H1 (cell line): ENCODE measurements at regions not wholly inside any gene's neighbourhood (a gene's known extent, or its start where the extent isn't known, plus 50 kb on each side); places are given as distances from the start of the nearest gene placed in this dataset.

Experiments used
- CTCF ChIA-PET: fragments of 300-600 bp; sonication (Branson Sonifier 250); formaldehyde crosslinking; loops from one replicate; lab custom pipeline; 2021; ENCODE audit not compliant: partially characterized antibody; lab: Charles Lee
- POLR2A ChIA-PET: fragments of 300-600 bp; sonication (Branson Sonifier 250); formaldehyde crosslinking; loops from one replicate; lab custom pipeline; 2021; ENCODE audit warnings: inconsistent platforms; ENCODE audit not compliant: partially characterized antibody; lab: Charles Lee
- DNase-seq, 2 experiments: peaks; one replicate each; pipeline versions ENCODE4 v3.0.0 to v3.0.0-alpha.2; 2010 to 2022; ENCODE audit warnings: low spot score in 2 of 2, low read depth in 1 of 2, mixed read lengths in 1 of 2
- FAIRE-seq: peaks from 2 replicates; lab custom pipeline; 2011; peaks lifted over from hg19 to GRCh38; lab: Jason Lieb, UNC
- H2AFZ ChIP-seq: 2 replicates; pipeline ENCODE4 v1.8.1; 2012; ENCODE audit warnings: low read length, inconsistent platforms
- H2AK5ac ChIP-seq: 2 replicates; pipeline ENCODE4 v1.6.1; 2013; ENCODE audit warnings: low read depth, low read length
- H2BK120ac ChIP-seq: replicated peaks from 2 replicates; pipeline ENCODE3; 2013; ENCODE audit warnings: low read depth, low read length, inconsistent platforms
- H2BK12ac ChIP-seq: 2 replicates; pipeline ENCODE4 v1.6.1; 2013; ENCODE audit warnings: low read depth, low read length
- H2BK15ac ChIP-seq: 2 replicates; pipeline ENCODE4 v1.6.1; 2013; ENCODE audit warnings: low read length
- H2BK20ac ChIP-seq: 2 replicates; pipeline ENCODE4 v1.6.1; 2013; ENCODE audit warnings: low read length
- H2BK5ac ChIP-seq: 2 replicates; pipeline ENCODE4 v1.6.1; 2013; ENCODE audit warnings: low read depth, low read length
- H3K14ac ChIP-seq: 2 replicates; pipeline ENCODE4 v1.6.1; 2013; ENCODE audit warnings: inconsistent platforms; ENCODE audit not compliant: insufficient read length
- H3K18ac ChIP-seq: 2 replicates; pipeline ENCODE4 v1.6.1; 2013; ENCODE audit warnings: low read length; ENCODE audit errors: extremely low read depth
- H3K23ac ChIP-seq: 2 replicates; pipeline ENCODE4 v1.6.1; 2013; ENCODE audit warnings: inconsistent platforms; ENCODE audit not compliant: insufficient read length
- H3K23me2 ChIP-seq: 2 replicates; pipeline ENCODE4 v1.6.1; 2013; ENCODE audit warnings: low read depth, low read length
- H3K27ac ChIP-seq: 2 replicates; pipeline ENCODE4 v1.6.1; 2011; ENCODE audit warnings: low read depth, low read length, inconsistent platforms
- H3K27me3 ChIP-seq, 4 experiments: replicated peaks in 1 of 4; 1 replicate in 1 of 4; 2 replicates in 3 of 4; pipeline versions ENCODE4 v1.6.1 to v1.8.1; 2011 to 2013; ENCODE audit warnings: low read length in 3 of 4, mild to moderate bottlenecking in 3 of 4, inconsistent platforms in 2 of 4, mixed read lengths in 2 of 4, moderate library complexity in 1 of 4; ENCODE audit not compliant: control insufficient read depth in 3 of 4, insufficient read depth in 3 of 4; ENCODE audit errors: extremely low read depth in 1 of 4
- H3K36me3 ChIP-seq, 4 experiments: 2 replicates each; pipeline versions ENCODE4 v1.6.1 to v1.8.1; 2011 to 2013; ENCODE audit warnings: mild to moderate bottlenecking in 4 of 4, low read length in 3 of 4, moderate library complexity in 2 of 4, control low read depth in 1 of 4, inconsistent platforms in 1 of 4; ENCODE audit not compliant: insufficient read depth in 4 of 4, control insufficient read depth in 2 of 4
- H3K4ac ChIP-seq: replicated peaks from 2 replicates; pipeline ENCODE3; 2013; ENCODE audit warnings: low read length, low read depth, mixed read lengths, inconsistent platforms; ENCODE audit not compliant: insufficient read length
- H3K4me1 ChIP-seq, 4 experiments: replicated peaks in 1 of 4; 1 replicate in 1 of 4; 2 replicates in 3 of 4; pipeline versions ENCODE4 v1.6.1 to v1.8.1; 2011 to 2013; ENCODE audit warnings: low read length in 3 of 4, inconsistent platforms in 2 of 4, mixed read lengths in 1 of 4; ENCODE audit not compliant: insufficient read depth in 4 of 4, control insufficient read depth in 3 of 4
- H3K4me2 ChIP-seq, 2 experiments: 2 replicates each; pipeline versions ENCODE4 v1.6.1 to v1.8.1; 2011 to 2013; ENCODE audit warnings: low read depth in 2 of 2, low read length in 2 of 2, control low read depth in 1 of 2, inconsistent platforms in 1 of 2, mild to moderate bottlenecking in 1 of 2; ENCODE audit not compliant: insufficient read depth in 1 of 2
- H3K4me3 ChIP-seq, 4 experiments: fragments of 200-600, 300-600 bp in 1 of 4; sonication (generic), shearing (Covaris generic), sonication (Bioruptor Twin) in 1 of 4; 2 replicates each; pipeline versions ENCODE4 v1.5.1 to v1.8.1; 2011 to 2016; ENCODE audit warnings: low read length in 4 of 4, low read depth in 3 of 4, control low read depth in 2 of 4, inconsistent platforms in 2 of 4, mild to moderate bottlenecking in 2 of 4, mixed read lengths in 1 of 4, moderate library complexity in 1 of 4; ENCODE audit not compliant: insufficient read depth in 2 of 4; ENCODE audit errors: extremely low read depth in 1 of 4
- H3K56ac ChIP-seq: replicated peaks from 2 replicates; pipeline ENCODE3; 2013; ENCODE audit warnings: low read depth, mild to moderate bottlenecking, mixed read lengths, low read length, inconsistent platforms; ENCODE audit not compliant: insufficient read length
- H3K79me1 ChIP-seq: 2 replicates; pipeline ENCODE4 v1.6.1; 2013; ENCODE audit warnings: low read depth, low read length, control low read depth
- H3K79me2 ChIP-seq, 2 experiments: 2 replicates each; pipeline versions ENCODE4 v1.6.1 to v1.8.1; 2012 to 2013; ENCODE audit warnings: low read length in 2 of 2, mild to moderate bottlenecking in 2 of 2, inconsistent platforms in 1 of 2; ENCODE audit not compliant: insufficient read depth in 2 of 2, control insufficient read depth in 1 of 2
- H3K9ac ChIP-seq, 4 experiments: replicated peaks in 1 of 4; 1 replicate in 1 of 4; 2 replicates in 3 of 4; pipeline versions ENCODE4 v1.6.1 to v1.8.1; 2011 to 2013; ENCODE audit warnings: low read depth in 3 of 4, low read length in 3 of 4, control low read depth in 2 of 4, mild to moderate bottlenecking in 2 of 4, moderate library complexity in 2 of 4, inconsistent platforms in 1 of 4; ENCODE audit errors: extremely low read depth in 1 of 4
- H3K9me3 ChIP-seq, 2 experiments: 2 replicates each; pipeline versions ENCODE4 v1.6.1 to v1.8.1; 2012 to 2013; ENCODE audit warnings: mild to moderate bottlenecking in 2 of 2, moderate library complexity in 2 of 2, control low read depth in 1 of 2, inconsistent platforms in 1 of 2, low read depth in 1 of 2, low read length in 1 of 2, mixed read lengths in 1 of 2; ENCODE audit not compliant: insufficient read depth in 2 of 2
- H4K20me1 ChIP-seq, 2 experiments: replicated peaks in 1 of 2; 2 replicates each; pipeline versions ENCODE3 to v1.8.1; 2011 to 2013; ENCODE audit warnings: inconsistent platforms in 2 of 2, low read length in 2 of 2, mild to moderate bottlenecking in 1 of 2; ENCODE audit not compliant: insufficient read depth in 2 of 2, control insufficient read depth in 1 of 2
- H4K5ac ChIP-seq: 2 replicates; pipeline ENCODE4 v1.6.1; 2013; ENCODE audit warnings: low read length, low read depth, mixed read lengths, inconsistent platforms; ENCODE audit not compliant: insufficient read length
- H4K8ac ChIP-seq: 2 replicates; pipeline ENCODE4 v1.8.0; 2013; ENCODE audit warnings: mild to moderate bottlenecking, moderate library complexity, low read length, inconsistent platforms; ENCODE audit not compliant: insufficient read depth; ENCODE audit errors: extremely low read depth
- H4K91ac ChIP-seq: replicated peaks from 2 replicates; pipeline ENCODE3; 2013; ENCODE audit warnings: low read length, mixed read lengths, inconsistent platforms; ENCODE audit not compliant: insufficient read length
- CREB1 ChIP-seq: IDR thresholded peaks from 2 replicates; pipeline ENCODE4 v1.6.1; 2012; ENCODE audit warnings: inconsistent platforms
- KDM4A ChIP-seq: IDR thresholded peaks from one replicate; pipeline ENCODE4 v1.7.1; 2012; ENCODE audit warnings: low read depth, mild to moderate bottlenecking, moderate library complexity, low read length, inconsistent platforms; ENCODE audit not compliant: severe bottlenecking
- KDM5A ChIP-seq: fragments of 200-600 bp; IDR thresholded peaks from 2 replicates; pipeline ENCODE4 v1.7.1; 2012; ENCODE audit warnings: mild to moderate bottlenecking, low read length, inconsistent platforms, mixed read lengths
- RAD21 ChIP-seq, 2 experiments: IDR thresholded peaks in 1 of 2; conservative IDR thresholded peaks in 1 of 2; 2 replicates each; pipeline ENCODE4 v1.6.1; 2011; ENCODE audit warnings: low read depth in 2 of 2, low read length in 2 of 2, improper control_type of control experiment in 1 of 2, inconsistent platforms in 1 of 2, mild to moderate bottlenecking in 1 of 2, moderate library complexity in 1 of 2
- SIX5 ChIP-seq: IDR thresholded peaks from 2 replicates; pipeline ENCODE4 v1.6.1; 2011; ENCODE audit warnings: mild to moderate bottlenecking, low read depth, low read length
- SUZ12 ChIP-seq: fragments of 200-600 bp; sonication (generic); IDR thresholded peaks from 2 replicates; pipeline ENCODE4 v1.6.1; 2012; ENCODE audit warnings: mild to moderate bottlenecking, inconsistent platforms, low read length, moderate library complexity, mixed read lengths
- TEAD4 ChIP-seq: IDR thresholded peaks from 2 replicates; pipeline ENCODE4 v1.6.1; 2012; ENCODE audit warnings: low read depth, low read length, inconsistent platforms, mixed read lengths
- YY1 ChIP-seq: IDR thresholded peaks from 2 replicates; pipeline ENCODE4 v1.6.1; 2011; ENCODE audit warnings: low read depth, mild to moderate bottlenecking, low read length
- ZNF274 ChIP-seq: IDR thresholded peaks from 2 replicates; pipeline ENCODE4 v1.7.0; 2012; ENCODE audit warnings: low read length, borderline replicate concordance; ENCODE audit errors: extremely low read depth
- WGBS, 2 experiments: shearing (Covaris generic) in 1 of 2; methylation state at CpG; one replicate each; pipeline versions ENCODE4 v1.1.6 to v1.1.7; 2013 to 2015; ENCODE audit warnings: low lambda C conversion rate in 2 of 2, mixed read lengths in 2 of 2, inconsistent platforms in 1 of 2, low coverage in 1 of 2, missing lambda C conversion rate in 1 of 2; ENCODE audit not compliant: insufficient replicate concordance in 2 of 2, insufficient coverage in 1 of 2, insufficient read length in 1 of 2; ENCODE audit errors: extremely low coverage in 1 of 2, missing lambda C conversion rate in 1 of 2; 5-methylcytosine and 5-hydroxymethylcytosine counted together

- H3K4me1 ChIP-seq, result no peaks in the 10 kb centered on the region
- H3K79me2 ChIP-seq, result no peaks in the 10 kb centered on the region
- no peak overlapping the region for H2BK12ac ChIP-seq
- no peak for DNase-seq
- H3K9ac ChIP-seq, result no peak overlapping the region
- no peak overlapping the region for H3K4me2 ChIP-seq
- no peak overlapping the region for H3K27ac ChIP-seq
- H3K23ac ChIP-seq, result no peak overlapping the region
- ChIA-PET CTCF (no interaction called here), POLR2A (no interaction called here)
- H3K27me3 ChIP-seq, result peaks cover 0 to 3% (median 0%) of the 10 kb centered on the region in 4 experiments; a peak in 1 of 7 replicates
- TF ChIP-seq KDM4A (no peak), CREB1 (no peak), SUZ12 (no peak), RAD21 (IDR thresholded peaks at IDR 0.05 in 1 of 2, conservative IDR thresholded peaks at IDR 0.05 in 1 of 2; ENCODE audit: low read depth in 2 of 2, low read length in 2 of 2) (no peak), KDM5A (no peak), ZNF274 (no peak), TEAD4 (no peak), SIX5 (no peak), YY1 (no peak)
- H3K79me1 ChIP-seq, result no peaks in the 10 kb centered on the region
- H2AK5ac ChIP-seq, result no peak overlapping the region
- no peak overlapping the region for H2BK15ac ChIP-seq
- H3K4ac ChIP-seq, result no peak overlapping the region
- no peaks in the 10 kb centered on the region for H3K9me3 ChIP-seq
- H3K56ac ChIP-seq, result no peak overlapping the region
- no peak overlapping the region for H4K91ac ChIP-seq
- H3K4me3 ChIP-seq, result no peak overlapping the region
- no peak for FAIRE-seq
- no peak overlapping the region for H2AFZ ChIP-seq
- H2BK5ac ChIP-seq, result no peak overlapping the region
- 52% methylated on average over 1 of the region's 1 CpG; no CpG with 5 or more reads in 1 of the 2 experiments for WGBS, 2 experiments
- no peak overlapping the region for H4K8ac ChIP-seq
- no peak overlapping the region for H3K18ac ChIP-seq
- H2BK120ac ChIP-seq, result no peak overlapping the region
- no peaks in the 10 kb centered on the region for H3K36me3 ChIP-seq
- H3K14ac ChIP-seq, result no peak overlapping the region
- H2BK20ac ChIP-seq, result no peak overlapping the region
- H4K5ac ChIP-seq, result no peak overlapping the region
- no peaks in the 10 kb centered on the region for H3K23me2 ChIP-seq
- no peaks in the 10 kb centered on the region for H4K20me1 ChIP-seq
These were observed 686.1 kb upstream of the RAB6C start for GRCh38 chr2:129293326-129293725.
